HG02943 (cell line): ENCODE measurements at regions not wholly inside any gene's neighbourhood (a gene's known extent, or its start where the extent isn't known, plus 50 kb on each side); places are given as distances from the start of the nearest gene placed in this dataset.

Source experiments
- ATAC-seq: cut with Tn5 transposase; IDR thresholded peaks from one replicate; pipeline ENCODE4 v1.9.1; 2021; ENCODE audit warnings: mild to moderate bottlenecking, low read depth, moderate library complexity; ENCODE audit not compliant: unreplicated experiment

DNA sequence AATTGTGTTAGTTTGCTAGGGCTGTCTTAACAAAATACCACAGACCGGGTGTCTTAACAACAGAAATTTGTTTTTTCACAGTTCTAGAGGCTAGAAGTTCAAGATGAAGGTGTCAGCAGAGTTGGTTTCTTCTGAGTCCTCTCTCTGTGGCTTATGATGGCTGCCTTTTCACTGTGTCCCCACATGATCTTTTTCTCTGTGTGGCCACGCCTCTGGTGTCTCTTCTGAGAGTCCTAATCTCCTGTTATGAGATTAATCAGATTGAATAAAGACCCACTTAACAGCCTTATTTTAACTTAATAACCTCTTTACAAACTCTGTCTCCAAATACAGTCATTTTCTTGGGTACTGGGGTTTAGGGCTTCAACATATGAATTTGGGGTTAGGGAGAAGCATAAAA is 561.1 kb downstream of the NR2F1-AS1 start:
- no peak for ATAC-seq

DNA sequence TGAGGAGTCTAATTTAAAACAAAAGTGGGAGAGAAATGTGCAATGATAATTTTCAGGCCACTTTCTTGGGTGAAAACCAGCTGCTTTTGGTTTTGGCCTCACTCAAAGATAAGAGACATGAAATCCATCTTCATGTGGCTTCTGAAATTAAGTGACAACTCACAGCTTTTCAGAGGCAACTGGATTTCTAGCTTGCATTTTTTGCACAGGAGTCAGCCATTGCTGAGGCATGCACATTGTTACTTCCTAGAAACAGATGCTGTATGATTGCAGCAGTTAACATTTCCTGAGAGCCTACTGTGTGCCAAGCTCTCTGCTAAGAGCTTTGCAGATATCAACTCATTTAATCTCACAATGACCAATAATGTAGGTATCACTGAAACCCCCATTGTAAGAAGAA is 562.6 kb downstream of the NR2F1-AS1 start:
- ATAC-seq, result no peak

DNA sequence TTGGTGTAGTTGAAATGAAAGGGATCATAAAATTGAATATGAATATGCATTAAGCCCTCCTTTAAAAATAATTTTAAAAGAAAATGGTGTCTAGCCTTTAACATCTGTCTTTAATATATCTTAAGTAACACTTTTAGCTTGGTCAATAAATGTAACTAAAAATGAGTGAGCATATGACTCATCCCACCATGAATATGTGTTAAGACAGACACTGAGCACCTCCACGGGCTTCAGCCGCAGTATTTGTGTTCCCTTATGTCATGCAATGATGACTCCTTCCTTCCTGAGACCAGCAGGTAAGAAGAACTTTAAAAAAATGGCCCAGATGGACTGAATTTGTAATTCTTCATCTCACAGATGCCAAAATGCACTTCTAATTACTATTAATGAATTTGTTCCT is 563.2 kb downstream of the NR2F1-AS1 start:
- no peak for ATAC-seq

DNA sequence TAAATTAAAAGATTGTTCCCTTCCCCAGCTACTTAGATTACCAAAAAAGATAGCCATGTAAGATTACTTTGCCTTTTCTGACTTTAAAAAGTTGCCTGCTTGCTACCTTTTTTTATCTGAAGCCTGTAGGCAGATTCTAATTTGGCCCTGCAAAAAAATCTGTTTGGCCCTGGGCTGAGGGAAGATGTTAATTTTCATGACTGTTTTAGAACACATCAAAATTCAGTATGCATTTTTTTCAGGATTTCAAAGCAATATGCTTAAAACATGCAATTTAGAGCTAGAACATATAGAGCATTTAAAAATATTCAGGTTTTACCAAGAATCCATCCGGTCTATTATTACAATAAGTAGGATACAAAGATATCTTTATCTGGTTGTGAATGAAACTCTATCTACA is 563.6 kb downstream of the NR2F1-AS1 start:
- ATAC-seq, result no peak

DNA sequence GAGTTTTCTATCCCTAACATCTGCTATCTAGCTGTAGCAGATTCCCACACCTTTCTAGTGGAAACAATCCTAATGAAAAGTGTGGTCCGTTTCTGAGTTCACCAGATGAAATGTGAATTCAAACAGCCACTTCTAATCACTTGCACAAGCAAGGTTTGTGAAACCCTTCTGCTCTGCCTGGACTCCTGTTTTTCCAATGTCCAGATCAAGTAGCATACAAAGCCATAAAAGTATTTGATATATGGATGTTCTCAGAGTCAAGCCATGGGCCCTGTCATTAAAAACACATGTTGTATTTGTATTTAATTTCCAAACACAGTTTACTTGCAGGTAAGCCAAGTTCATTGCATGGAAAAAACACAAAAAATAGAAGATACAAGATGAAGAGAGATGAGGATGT is 570.4 kb downstream of the NR2F1-AS1 start:
- ATAC-seq, result no peak

DNA sequence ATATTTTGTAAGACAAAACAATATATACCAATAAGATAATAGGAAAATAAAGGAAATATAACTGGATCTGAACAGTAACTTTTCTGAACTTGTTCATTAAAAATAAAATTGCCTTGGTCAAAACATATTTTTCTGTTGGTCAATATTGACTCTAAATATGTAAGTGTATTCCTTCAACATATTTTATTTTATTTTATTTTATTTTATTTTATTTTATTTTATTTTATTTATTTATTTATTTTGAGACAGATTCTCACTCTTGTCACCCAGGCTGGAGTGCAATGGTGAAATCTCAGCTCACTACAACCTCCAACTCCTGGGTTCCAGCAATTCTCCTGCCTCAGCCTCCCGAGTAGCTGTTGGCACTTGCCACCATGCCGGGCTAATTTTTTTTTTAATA is 571.0 kb downstream of the NR2F1-AS1 start:
- no peak for ATAC-seq

DNA sequence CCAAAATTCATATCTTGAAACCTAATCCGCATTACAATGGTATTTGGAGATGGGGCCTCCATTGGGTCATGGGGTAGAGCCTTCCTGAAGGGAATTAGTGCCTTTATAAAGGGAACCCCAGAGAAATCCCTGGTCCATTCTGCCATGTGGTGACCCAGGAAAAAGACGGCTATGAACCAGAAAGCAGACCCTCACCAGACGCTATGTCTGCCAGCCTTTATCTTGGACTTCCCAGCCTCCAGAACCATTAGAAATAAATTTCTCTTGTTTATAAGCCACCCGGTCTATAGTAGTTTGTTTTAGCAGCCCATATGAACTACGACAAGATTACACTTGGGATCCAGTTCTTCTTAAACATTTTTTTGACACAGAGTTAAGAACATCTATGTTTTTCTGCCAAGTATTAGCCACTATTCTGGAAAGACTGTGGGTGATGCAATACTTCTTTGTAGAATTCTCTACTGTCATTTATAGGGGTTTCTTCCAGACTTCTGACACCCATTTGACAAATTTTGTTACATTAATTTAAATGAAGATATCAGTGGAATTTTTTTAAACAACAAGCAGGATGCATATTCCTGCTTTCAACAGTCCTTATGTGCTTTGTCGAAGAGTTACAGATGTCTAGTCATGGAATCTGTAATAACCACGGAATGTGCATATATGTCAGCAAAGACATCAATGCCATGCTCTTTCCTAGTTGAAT is 572.4 kb downstream of the NR2F1-AS1 start:
- no peak for ATAC-seq

DNA sequence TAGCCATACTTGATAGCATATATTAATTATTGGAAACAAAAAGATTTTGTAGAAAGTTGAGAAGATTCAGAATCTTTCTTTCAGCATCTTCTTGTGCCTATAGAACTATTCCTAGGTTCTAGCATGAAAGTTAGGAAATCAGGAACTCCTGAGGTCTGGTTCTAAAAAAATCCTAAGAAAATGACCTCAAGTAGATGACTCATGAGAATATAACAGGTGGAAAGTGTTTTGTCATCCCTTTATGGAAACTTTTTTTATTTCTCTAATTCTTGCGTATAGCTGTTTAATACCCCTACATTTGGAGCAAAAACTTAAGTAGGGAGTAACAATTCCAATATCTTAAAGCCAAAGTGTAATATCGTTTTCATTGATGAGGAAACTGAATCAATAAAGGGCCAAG is 574.1 kb downstream of the NR2F1-AS1 start:
- ATAC-seq, result no peak

DNA sequence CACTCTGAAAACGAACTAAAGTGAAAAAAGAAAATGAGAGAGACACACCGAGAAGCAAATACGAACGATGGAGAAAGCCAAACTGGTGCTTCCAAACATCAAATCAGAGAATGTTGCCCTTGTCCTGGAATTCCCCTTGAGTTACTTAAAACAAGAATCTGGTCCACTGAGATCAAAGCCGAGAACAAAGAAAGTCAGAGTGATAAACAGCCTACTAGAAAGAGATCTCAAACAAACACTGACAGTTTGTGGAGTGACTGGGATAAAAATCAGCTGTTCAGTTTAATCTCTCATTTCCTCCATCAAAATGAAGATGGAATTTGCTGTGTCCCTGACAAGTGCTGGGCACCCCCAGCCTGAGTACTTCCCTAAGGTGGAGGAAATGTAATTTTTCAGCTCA is 582.6 kb downstream of the NR2F1-AS1 start:
- ATAC-seq, result no peak

DNA sequence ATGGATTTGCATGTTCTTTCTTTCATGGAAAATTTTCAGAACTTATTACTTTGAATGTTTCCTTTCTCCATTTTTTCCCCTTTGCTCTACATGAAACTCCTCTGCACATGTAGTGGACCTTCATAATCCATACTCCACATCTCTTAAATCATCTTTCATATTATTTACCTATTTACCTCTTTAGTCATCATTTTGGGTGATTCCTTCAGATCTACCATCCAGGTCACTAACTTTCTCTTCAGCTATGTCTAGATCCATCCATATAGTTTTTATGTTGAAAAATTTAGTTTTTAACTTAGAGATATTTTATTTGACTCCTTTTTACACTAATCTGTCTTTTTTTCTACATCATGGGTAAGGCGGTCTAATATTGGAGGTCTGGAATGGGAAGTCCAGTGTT is 586.6 kb downstream of the NR2F1-AS1 start:
- ATAC-seq, result no peak

DNA sequence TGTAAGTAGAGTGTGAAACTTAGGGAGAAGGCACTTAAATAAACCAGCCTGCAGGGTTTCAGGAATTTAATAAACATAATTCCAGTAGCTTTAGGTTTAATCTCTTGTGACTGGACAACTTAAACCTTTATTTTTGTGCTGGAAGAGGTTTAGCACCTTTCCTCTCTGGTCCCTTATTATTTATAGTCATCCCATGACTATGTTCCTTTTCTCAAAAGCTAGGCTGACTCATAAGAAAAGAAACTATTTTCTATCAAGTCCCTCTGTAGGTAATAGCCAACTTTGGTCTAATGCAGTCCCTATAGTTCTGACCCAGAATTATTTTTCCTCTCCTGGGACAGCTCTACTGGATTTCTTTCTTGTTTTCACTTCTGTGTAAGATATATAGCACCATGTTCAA is 588.9 kb downstream of the NR2F1-AS1 start:
- ATAC-seq, result no peak

DNA sequence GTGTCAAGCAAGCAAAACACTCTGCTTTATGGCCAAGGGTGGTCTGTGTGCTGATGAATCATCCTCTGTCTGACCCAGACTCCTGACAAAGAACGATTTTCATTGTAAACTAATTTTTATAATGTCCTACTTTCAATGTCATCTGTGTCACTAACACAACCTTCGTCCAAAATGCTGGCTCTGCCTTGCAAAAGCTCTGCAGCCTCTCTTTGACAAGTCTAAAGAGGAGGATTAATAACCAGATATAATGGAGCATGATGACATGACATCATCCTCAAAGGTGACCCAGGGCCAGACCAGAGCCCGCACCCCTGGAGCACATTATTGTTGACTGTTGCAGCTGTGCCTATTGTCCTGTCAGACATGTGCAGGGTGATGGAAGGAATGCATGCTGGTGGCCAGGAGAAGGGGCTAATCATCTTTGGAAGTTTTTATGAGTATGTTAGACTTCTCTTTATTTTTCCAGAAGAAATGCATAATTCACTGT is 589.4 kb downstream of the NR2F1-AS1 start:
- ATAC-seq, result no peak

DNA sequence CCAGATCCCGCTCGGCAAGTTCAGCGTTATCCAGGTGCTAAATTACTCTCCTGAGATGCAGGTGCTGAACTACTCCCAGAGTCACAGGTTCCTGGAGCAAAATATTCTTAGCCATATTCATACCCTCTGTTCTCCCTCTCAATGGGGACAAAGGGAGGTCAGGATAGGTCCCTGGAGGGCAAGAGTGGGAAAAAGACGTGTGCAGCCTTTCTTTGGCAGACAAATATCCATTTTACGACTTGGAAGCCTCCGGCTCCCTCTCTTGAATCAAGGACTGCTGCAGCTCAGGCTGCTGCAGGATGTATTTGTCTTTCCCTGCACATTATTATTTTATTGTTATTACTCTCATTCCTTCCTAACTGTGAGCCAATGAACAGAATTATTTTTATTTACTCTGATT is 590.2 kb downstream of the NR2F1-AS1 start:
- no peak for ATAC-seq

DNA sequence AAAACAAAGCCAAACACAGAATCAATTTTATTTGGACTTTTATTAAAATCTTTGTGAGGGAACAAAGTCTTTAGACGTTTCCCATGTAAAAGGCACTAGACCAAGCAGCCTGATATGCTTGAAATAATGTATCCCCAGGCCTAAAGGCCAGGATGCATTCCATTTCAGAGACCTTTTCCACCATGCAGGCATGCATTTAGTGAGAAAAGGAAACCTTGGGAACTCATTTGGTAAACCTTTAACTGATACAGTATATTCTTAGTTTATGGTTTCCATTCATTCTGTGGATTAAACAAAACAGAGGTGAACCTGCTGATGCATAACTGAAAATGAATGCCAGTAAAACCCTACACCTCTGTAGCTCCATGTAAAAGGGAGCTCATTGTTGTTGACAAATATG is 600.0 kb downstream of the NR2F1-AS1 start:
- ATAC-seq, result no peak

DNA sequence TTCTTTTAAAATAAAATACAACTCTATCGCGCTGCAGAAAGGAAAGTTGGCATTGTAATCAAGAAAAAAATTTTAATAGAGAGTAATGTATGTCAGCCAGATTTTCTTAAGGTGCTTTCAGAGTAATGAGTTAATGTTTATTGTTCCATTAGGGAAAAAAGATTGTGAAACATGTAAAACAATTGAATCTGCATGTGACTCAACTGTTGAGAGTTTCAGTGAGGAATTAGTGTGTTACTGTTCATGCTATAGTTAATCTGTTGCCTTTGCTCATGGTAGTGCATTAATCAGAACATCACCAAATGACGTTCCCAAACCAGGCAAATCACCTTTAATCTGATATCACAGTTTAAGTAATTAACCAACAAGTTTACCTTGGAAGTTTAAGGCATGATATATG is 600.5 kb downstream of the NR2F1-AS1 start:
- no peak for ATAC-seq

DNA sequence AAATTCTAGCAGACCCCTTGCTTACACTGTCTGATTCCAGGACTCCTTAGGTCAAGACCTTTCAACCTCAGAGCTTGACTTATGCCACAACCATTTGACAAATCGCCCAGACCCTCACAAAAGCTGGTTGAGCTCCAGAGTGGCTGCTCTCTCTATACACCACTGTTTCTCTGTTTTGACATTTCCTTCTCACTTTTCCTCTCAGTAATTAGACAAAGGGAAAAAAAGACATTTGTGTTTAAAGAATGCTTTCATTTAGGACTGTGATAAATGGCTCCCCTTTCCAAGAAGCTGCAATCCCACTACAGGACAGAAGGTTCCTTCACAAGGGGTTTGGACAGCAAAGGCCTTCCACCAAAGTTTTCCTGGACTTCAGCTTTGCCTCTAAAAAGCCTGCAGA is 601.3 kb downstream of the NR2F1-AS1 start:
- ATAC-seq, result no peak

DNA sequence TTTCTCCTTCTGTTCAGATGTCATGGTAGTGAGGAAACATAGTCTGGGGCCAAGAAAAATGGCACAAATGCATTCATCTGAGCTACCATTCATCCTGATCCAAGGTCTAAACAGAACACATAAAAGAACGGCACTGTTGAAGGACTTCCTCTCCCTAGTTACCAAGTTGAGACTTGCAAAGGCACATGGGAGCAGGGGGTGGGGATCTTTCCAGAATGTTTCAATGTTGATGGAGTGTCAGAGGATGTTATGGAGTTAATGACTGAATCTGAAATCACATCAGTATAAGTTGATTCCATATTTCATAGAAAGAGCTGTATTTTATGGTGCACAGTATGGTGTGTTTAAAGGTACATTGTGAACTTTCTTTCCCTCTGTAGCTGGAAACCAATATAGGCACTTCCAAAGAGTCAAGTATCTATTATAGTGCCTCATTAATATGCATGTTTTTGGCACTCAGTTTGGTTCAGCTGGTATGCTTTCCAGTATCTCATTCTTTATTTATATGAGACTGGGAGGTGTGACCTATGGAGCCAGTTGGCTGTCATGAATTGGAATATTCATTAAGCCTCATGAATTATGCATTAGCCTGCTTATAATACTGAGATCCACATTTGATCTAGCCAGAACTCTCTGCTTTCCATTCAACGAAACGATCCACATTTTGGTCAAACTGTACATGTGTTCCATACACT is 603.0 kb downstream of the NR2F1-AS1 start:
- no peak for ATAC-seq

DNA sequence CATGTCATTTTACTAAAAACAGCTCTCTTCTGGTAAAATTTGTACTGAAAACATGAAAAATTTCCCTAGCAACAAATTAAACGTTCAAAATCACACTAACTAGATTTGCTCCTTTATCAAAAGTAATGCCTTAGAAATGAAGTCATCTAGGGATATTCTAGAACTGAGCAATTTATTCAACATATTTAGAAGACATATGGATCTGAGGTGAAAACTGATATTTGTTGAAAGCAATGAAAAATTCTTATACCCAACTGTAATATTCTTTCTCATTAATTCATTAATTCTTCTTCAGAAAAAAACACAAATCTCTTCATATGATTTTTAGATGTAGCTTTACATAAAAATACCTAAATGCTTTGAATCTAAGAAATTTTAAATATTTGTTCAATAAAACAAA is 604.9 kb downstream of the NR2F1-AS1 start:
- no peak for ATAC-seq

DNA sequence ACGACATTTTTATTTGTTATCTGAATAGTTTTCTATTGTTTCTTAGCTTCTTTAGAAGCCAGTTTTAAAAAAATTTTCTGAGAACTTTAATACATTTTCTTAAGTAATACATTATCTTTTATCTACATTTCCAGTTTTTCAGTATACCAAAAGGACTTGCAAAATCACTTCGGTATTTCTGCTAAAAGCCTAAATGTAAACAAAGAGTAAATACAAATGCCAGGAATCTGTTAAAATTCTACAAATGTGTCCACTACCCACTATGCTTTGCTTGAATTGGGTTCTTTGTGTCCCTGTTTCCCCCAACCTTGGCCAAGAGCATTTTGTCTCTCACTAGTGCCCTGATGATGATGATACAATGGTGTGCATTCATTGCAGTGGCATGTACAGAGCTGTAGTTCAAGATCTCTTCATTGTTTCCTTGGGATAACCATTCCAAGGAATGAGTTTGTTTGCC is 611.2 kb downstream of the NR2F1-AS1 start:
- no peak for ATAC-seq

DNA sequence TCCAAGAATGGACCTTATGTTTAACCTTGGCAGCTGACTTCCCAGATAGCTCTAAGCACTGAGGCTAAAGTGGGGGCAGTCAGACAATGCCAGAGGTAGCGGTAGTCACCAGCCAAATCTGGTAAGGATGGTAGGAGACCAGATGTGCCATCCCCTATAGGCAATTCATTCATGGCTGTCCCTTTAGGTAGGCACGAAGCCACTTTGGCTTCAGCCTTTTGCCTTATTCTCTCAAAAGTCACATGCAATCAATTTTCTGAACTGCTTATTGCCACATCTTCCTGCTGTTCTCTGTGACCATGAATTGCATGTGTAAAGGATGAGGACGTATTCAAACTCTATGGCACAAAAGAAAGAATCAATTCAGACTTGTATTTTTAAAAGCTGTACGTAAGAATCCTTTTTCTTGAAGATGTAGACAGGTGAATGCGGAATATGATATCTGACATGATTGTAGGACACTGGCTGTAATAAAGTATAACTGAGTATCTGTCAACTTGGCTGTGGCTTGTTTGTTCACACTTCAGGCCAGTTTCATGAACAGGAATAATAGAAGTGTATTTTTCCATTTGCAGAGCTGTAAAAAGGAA is 611.7 kb downstream of the NR2F1-AS1 start:
- no peak for ATAC-seq

DNA sequence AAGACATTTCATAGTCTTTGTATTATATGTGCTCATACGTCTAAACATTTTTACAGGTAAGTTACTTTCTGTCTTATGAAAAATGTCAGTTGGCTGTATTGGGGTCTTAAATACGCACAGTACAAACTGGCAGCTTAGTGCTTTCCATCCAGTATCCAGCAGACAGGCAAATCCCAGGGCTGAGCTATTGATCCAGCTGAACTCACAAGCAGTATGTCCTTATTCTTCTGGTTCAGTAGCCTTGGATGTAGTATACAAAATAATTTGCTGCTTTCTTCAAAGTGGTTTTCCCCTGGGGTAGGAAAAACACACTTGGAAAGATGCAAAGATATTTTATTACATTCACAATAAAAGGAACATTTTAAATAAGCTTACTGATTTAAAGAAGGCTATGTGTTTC is 617.2 kb downstream of the NR2F1-AS1 start:
- ATAC-seq, result no peak

DNA sequence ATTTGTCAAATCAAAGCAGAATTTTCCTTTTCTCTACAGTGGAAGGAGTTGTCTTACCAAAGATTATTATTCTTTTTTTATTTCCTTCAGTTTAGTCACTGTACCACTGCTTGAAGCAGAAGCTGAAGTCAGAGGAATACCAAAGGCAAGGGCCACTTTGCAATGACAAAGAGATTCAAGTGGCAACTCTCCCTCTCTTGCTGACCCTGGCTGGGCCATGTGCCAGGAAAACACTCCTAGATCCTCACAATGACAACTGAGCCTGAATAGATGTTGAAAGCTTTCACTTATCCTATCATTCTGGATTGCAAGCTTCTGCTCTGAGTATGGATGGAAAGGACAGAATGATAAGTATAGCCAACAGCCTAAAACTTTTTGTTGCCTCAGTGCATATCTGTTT is 618.3 kb downstream of the NR2F1-AS1 start:
- ATAC-seq, result no peak
